B cell (primary cell): ENCODE measurements at regions not wholly inside any gene's neighbourhood (a gene's known extent, or its start where the extent isn't known, plus 50 kb on each side); places are given as distances from the start of the nearest gene placed in this dataset.

ENCODE experiments used
- ATAC-seq: fragments of 200-7000 bp; cut with Tn5 transposase; one replicate; pipeline ENCODE4 v1.10.0; 2021; ENCODE audit warnings: low read depth, mild to moderate bottlenecking, moderate number of reproducible peaks, moderate library complexity
- CTCF ChIA-PET: fragments of 350-600 bp; sonication (Branson Sonifier 250); formaldehyde crosslinking; loops from one replicate; lab custom pipeline; 2021; ENCODE audit warnings: antibody characterized with exemption, inconsistent platforms; lab: Charles Lee
- POLR2A ChIA-PET: fragments of 350-600 bp; sonication (Branson Sonifier 250); formaldehyde crosslinking; loops from one replicate; lab custom pipeline; 2021; ENCODE audit warnings: antibody characterized with exemption; lab: Charles Lee
- DNase-seq: peaks from one replicate; pipeline ENCODE4 v3.0.0; 2013
- H2AFZ ChIP-seq: 2 replicates; pipeline ENCODE4 v1.6.1; 2012; ENCODE audit warnings: mild to moderate bottlenecking, low read depth, low read length; ENCODE audit not compliant: insufficient read depth, poor library complexity, severe bottlenecking
- H3K27ac ChIP-seq, 2 donors: 1 replicate in 1 of 2; 2 replicates in 1 of 2; pipeline ENCODE4 v1.5.1; 2012 to 2013; ENCODE audit warnings: low read length in 2 of 2, mild to moderate bottlenecking in 2 of 2, moderate library complexity in 1 of 2
- H3K27me3 ChIP-seq, 4 experiments: fragments of 200-600 bp in 1 of 4; sonication (generic) in 1 of 4; replicated peaks in 1 of 4; 1 replicate in 2 of 4; 2 replicates in 2 of 4; pipeline versions ENCODE4 v1.6.1 to v1.7.0; 2013 to 2016; ENCODE audit warnings: low read length in 3 of 4, mild to moderate bottlenecking in 2 of 4, mixed read lengths in 1 of 4, moderate library complexity in 1 of 4; ENCODE audit not compliant: insufficient read depth in 4 of 4, control insufficient read depth in 3 of 4; ENCODE audit errors: control extremely low read depth in 1 of 4
- H3K36me3 ChIP-seq, 2 experiments: replicated peaks in 1 of 2; 1 replicate in 1 of 2; 2 replicates in 1 of 2; pipeline versions ENCODE4 v1.6.1 to v1.7.1; 2013; ENCODE audit warnings: low read length in 1 of 2; ENCODE audit not compliant: insufficient read depth in 2 of 2, control insufficient read depth in 1 of 2; ENCODE audit errors: control extremely low read depth in 1 of 2, extremely low read depth in 1 of 2
- H3K4me1 ChIP-seq, 2 donors: fragments of 200-600 bp in 1 of 2; sonication (generic) in 1 of 2; 1 replicate in 1 of 2; 2 replicates in 1 of 2; pipeline versions ENCODE4 v1.5.1 to v1.6.1; 2013 to 2017; ENCODE audit warnings: low read length in 2 of 2; ENCODE audit not compliant: control insufficient read depth in 2 of 2, insufficient read depth in 2 of 2
- H3K4me2 ChIP-seq: replicated peaks from 2 replicates; pipeline ENCODE3; 2012; ENCODE audit warnings: mild to moderate bottlenecking, low read depth, low read length; ENCODE audit not compliant: poor library complexity, severe bottlenecking
- H3K4me3 ChIP-seq, 5 experiments: fragments of 200-600 bp in 1 of 5; sonication (generic) in 1 of 5; 1 replicate in 3 of 5; 2 replicates in 2 of 5; pipeline versions ENCODE4 v1.5.1 to v1.7.0; 2011 to 2016; ENCODE audit warnings: low read length in 4 of 5, mild to moderate bottlenecking in 4 of 5, low read depth in 2 of 5, control low read depth in 1 of 5, moderate library complexity in 1 of 5; ENCODE audit not compliant: insufficient read depth in 1 of 5; ENCODE audit errors: control extremely low read depth in 1 of 5, extremely low read depth in 1 of 5
- H3K79me2 ChIP-seq: fragments of 200-600 bp; sonication (generic); one replicate; pipeline ENCODE4 v1.6.0; 2016; ENCODE audit warnings: low read length; ENCODE audit not compliant: control insufficient read depth, insufficient read depth
- H3K9ac ChIP-seq: fragments of 200-600 bp; sonication (generic); 2 replicates; pipeline ENCODE4 v1.6.1; 2017; ENCODE audit warnings: mild to moderate bottlenecking, low read length, moderate library complexity
- H3K9me3 ChIP-seq, 3 donors: one replicate each; pipeline versions ENCODE4 v1.6.1 to v1.7.1; 2013; ENCODE audit warnings: low read length in 2 of 3; ENCODE audit not compliant: control insufficient read depth in 2 of 3, insufficient read depth in 1 of 3; ENCODE audit errors: control extremely low read depth in 1 of 3
- H4K20me1 ChIP-seq: 2 replicates; pipeline ENCODE4 v1.6.0; 2012; ENCODE audit warnings: mild to moderate bottlenecking, low read length; ENCODE audit not compliant: insufficient read depth, control insufficient read depth, poor library complexity, severe bottlenecking
- H3K27ac Mint-ChIP-seq: one replicate; pipeline ENCODE4 v1.8.0; 2021; ENCODE audit warnings: mixed read lengths
- H3K27me3 Mint-ChIP-seq: one replicate; pipeline ENCODE4 v1.8.0; 2021; ENCODE audit warnings: mixed read lengths
- H3K4me1 Mint-ChIP-seq: one replicate; pipeline ENCODE4 v1.8.0; 2021; ENCODE audit warnings: mixed read lengths
- H3K4me3 Mint-ChIP-seq: one replicate; pipeline ENCODE4 v1.8.0; 2021; ENCODE audit warnings: mixed read lengths
- H3K9me3 Mint-ChIP-seq: one replicate; pipeline ENCODE4 v1.8.0; 2022; ENCODE audit warnings: mixed read lengths; ENCODE audit not compliant: insufficient read depth
- EZH2 ChIP-seq: IDR thresholded peaks from 2 replicates; pipeline ENCODE4 v1.6.1; 2012; ENCODE audit warnings: borderline replicate concordance, low read depth, mild to moderate bottlenecking, moderate library complexity, low read length; ENCODE audit not compliant: insufficient read depth, poor library complexity, severe bottlenecking
- WGBS: methylation state at CpG from one replicate; pipeline ENCODE4 v1.1.5; 2013; ENCODE audit warnings: missing lambda C conversion rate; ENCODE audit not compliant: insufficient coverage; 5-methylcytosine and 5-hydroxymethylcytosine counted together
- intact Hi-C: fragments of 100-400 bp; cut with micrococcal nuclease; formaldehyde crosslinking; loops from one replicate; pipeline ENCODE4 v1.10.0; 2022
- TF ChIP-seq, protein P1 (sequence below): fragments of 200-600 bp; IDR thresholded peaks from one replicate; pipeline ENCODE4 v1.8.0; 2022; ENCODE audit warnings: antibody characterized with exemption, mild to moderate bottlenecking

DNA sequence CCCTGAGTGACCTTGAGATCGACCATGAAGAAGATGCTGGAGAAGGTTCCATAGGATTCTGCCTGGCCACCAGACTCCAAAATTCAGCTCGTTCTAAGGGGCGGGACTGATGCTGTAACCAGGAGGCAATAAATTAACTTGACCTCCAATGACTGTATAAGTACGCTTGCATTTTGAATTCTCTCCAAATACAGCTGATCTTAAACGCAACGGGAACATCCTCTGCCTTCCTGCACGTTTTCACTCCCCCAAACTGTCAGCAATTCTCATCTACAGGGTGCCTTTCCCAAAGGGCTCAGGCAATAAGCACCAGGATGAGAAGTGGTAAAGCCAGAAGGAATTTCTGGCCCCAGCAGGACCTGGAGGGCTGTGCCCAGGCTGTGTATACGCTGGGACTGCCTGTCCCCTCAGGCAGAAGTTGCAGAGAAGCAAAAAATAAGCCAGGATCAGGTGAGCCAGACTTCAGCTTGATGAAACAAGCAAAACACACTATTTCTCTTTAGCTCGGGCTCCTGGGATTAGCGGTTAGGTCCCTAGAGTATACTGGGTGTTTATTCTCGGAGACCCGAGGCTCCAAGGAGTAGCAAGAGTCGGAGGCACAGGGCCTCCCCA lies 124.8 kb downstream of the LRIG2 start:
- no peak for DNase-seq
- Mint-ChIP-seq H3K4me3 (no peak overlapping the region), H3K4me1 (peaks cover 2% of the 10 kb centered on the region), H3K27ac (no peak overlapping the region), H3K9me3 (peaks cover 6% of the 10 kb centered on the region), H3K27me3 (peaks cover 6% of the 10 kb centered on the region)
- ChIA-PET POLR2A (no interaction called here), CTCF (interaction anchor here (0.7 kb wide), 1 partner anchor 941 kb away, joined by 3 read pairs; no protein-coding TSS in a partner anchor)
- Histone ChIP-seq H3K27ac (no peak overlapping the region), H2AFZ (no peak overlapping the region), H3K36me3 (no peaks in the 10 kb centered on the region), H3K79me2 (no peaks in the 10 kb centered on the region), H4K20me1 (no peaks in the 10 kb centered on the region), H3K9me3 (peaks cover 0 to 2% (median 1%) of the 10 kb centered on the region in 3 donors), H3K9ac (no peak overlapping the region), H3K27me3 (peaks cover 0 to 4% (median 0%) of the 10 kb centered on the region in 4 experiments), H3K4me3 (no peak overlapping the region), H3K4me1 (no peaks in the 10 kb centered on the region), H3K4me2 (no peak overlapping the region)
- ATAC-seq = no peak
- no peak for TF ChIP-seq EZH2
- intact Hi-C loops = no loop called here
- WGBS = 81% methylated on average over 11 of the region's 13 CpGs

DNA sequence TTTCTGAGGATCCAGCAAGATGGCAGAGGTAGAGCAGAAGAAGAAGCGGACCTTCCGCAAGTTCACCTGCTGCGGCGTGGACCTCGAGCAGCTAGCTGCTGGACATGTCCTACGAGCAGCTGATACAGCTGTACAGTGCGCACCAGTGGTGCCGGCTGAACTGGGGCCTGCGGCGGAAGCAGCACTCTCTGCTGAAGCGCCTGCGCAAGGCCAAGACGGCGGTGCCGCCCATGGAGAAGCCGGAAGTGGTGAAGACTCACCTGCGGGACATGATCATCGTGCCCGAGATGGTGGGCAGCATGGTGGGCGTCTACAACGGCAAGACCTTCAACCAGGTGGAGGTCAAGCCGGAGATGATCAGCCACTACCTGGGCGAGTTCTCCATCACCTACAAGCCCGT lies 125.8 kb downstream of the LRIG2 start:
- no peak overlapping the region for H3K4me3 Mint-ChIP-seq
- peaks cover 9% of the 10 kb centered on the region for H3K27me3 Mint-ChIP-seq
- intact Hi-C loops = no loop called here
- no peak for ATAC-seq
- TF ChIP-seq, protein P1, sequence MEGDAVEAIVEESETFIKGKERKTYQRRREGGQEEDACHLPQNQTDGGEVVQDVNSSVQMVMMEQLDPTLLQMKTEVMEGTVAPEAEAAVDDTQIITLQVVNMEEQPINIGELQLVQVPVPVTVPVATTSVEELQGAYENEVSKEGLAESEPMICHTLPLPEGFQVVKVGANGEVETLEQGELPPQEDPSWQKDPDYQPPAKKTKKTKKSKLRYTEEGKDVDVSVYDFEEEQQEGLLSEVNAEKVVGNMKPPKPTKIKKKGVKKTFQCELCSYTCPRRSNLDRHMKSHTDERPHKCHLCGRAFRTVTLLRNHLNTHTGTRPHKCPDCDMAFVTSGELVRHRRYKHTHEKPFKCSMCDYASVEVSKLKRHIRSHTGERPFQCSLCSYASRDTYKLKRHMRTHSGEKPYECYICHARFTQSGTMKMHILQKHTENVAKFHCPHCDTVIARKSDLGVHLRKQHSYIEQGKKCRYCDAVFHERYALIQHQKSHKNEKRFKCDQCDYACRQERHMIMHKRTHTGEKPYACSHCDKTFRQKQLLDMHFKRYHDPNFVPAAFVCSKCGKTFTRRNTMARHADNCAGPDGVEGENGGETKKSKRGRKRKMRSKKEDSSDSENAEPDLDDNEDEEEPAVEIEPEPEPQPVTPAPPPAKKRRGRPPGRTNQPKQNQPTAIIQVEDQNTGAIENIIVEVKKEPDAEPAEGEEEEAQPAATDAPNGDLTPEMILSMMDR = no peak
- TF ChIP-seq EZH2 = no peak
- Histone ChIP-seq H4K20me1 (no peaks in the 10 kb centered on the region), H3K4me2 (no peak overlapping the region), H3K27me3 (peaks cover 0 to 4% (median 0%) of the 10 kb centered on the region in 4 experiments), H3K36me3 (no peaks in the 10 kb centered on the region), H3K9ac (no peak overlapping the region), H2AFZ (no peak overlapping the region), H3K79me2 (no peaks in the 10 kb centered on the region), H3K9me3 (peaks cover 0 to 1% (median 0%) of the 10 kb centered on the region in 3 donors), H3K4me1 (no peaks in the 10 kb centered on the region), H3K4me3 (no peak overlapping the region), H3K27ac (no peak overlapping the region)
- no peak for DNase-seq
- ChIA-PET CTCF (no interaction called here), POLR2A (no interaction called here)
- over 99% methylated on average over 23 of the region's 24 CpGs for WGBS
- H3K27ac Mint-ChIP-seq = no peak overlapping the region
- no peaks in the 10 kb centered on the region for H3K9me3 Mint-ChIP-seq
- H3K4me1 Mint-ChIP-seq = no peaks in the 10 kb centered on the region
